GM13977 (cell line): ENCODE measurements at regions not wholly inside any gene's neighbourhood (a gene's known extent, or its start where the extent isn't known, plus 50 kb on each side); places are given as distances from the start of the nearest gene placed in this dataset.

Experiments
- DNase-seq: peaks from one replicate; pipeline ENCODE4 v3.0.0; 2012; ENCODE audit warnings: low spot score
- CTCF ChIP-seq: IDR thresholded peaks from 2 replicates; pipeline ENCODE4 v1.5.1; 2012; ENCODE audit warnings: mild to moderate bottlenecking, control low read depth; ENCODE audit not compliant: insufficient read depth; ENCODE audit errors: extremely low read depth, missing control alignments
- in situ Hi-C: fragments of 300-500 bp; cut with MboI; formaldehyde crosslinking; loops from one replicate; pipeline ENCODE4 v1.12.0; 2022; ENCODE audit warnings: low sequenced_read_pairs, low pct_unique_long_range_greater_than_20kb, mixed read lengths, inconsistent platforms; ENCODE audit not compliant: unreplicated experiment

GRCh38 chr21:33988237-33989017 lies 72.8 kb upstream of the ATP5PO start:
- in situ Hi-C loops, result no loop called here
- no peak for TF ChIP-seq CTCF
- DNase-seq, result no peak

- no peak for DNase-seq
- no peak for TF ChIP-seq CTCF
- in situ Hi-C loops, result no loop called here
These were observed 71.9 kb upstream of the ATP5PO start for GRCh38 chr21:33987461-33987860.

GRCh38 chr21:33985117-33986050 lies 69.8 kb upstream of the ATP5PO start:
- no peak for DNase-seq
- TF ChIP-seq CTCF, result no peak
- in situ Hi-C loops, result no loop called here

GRCh38 chr21:33984021-33984481 lies 68.4 kb upstream of the ATP5PO start:
- peak; percentile 40 for DNase-seq
- in situ Hi-C loops, result no loop called here
- TF ChIP-seq CTCF, result no peak

- in situ Hi-C loops, result no loop called here
- no peak for TF ChIP-seq CTCF
- DNase-seq, result no peak
These were observed 65.9 kb upstream of the ATP5PO start for GRCh38 chr21:33981391-33982101.

- no peak for DNase-seq
- TF ChIP-seq CTCF, result no peak
- in situ Hi-C loops, result no loop called here
These were observed 64.8 kb upstream of the ATP5PO start for GRCh38 chr21:33980276-33980916.
